ENCODE measurements at regions not wholly inside any gene's neighbourhood (a gene's known extent, or its start where the extent isn't known, plus 50 kb on each side); places are given as distances from the start of the nearest gene placed in this dataset.
"Not testable (repeated sequence)": the region's sequence is repeated elsewhere in the genome, so short reads cannot be mapped to it uniquely, and the experiment has no call there.

DNA sequence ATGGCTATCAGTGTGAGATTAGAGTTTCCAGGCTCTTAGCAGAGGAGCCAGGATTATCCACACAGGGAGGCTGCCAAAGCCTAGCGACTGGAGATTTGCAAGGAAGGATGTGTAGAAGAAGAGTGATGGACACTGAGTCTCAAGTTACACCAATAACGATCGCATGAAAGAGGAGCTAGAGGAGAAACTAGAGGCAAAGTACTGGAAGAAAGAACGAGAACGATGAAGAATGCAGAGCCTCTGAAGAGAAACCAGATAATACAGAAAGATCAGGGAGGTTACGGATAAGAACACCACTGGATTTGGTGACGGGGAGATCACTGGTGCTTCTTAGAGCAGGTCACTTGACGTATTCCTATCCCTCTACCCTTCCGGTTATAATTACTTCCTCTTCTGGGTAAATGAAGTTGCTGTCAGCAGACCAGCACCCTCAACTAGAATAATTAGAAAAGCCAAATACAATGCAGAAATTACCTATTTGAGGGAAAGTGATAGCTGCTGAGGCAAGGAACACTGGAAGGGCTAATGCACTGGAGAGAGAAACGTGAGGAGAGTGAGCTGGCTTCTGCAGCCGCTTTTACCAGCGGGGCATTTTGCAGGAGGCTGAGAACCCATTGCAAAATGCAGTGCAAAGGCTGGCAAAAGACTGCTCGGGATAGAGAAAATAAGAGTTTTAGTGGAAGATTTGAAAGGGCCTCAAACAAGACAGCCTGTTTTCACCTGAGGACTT is 93.1 kb upstream of the HIF1A start:
- no peak for FAIRE-seq

- no peak for FAIRE-seq
Observed at GRCh38 chr14:61602733-61603077, 92.6 kb upstream of the HIF1A start.

- FAIRE-seq, result no peak
Observed at GRCh38 chr14:61603736-61604135, 91.6 kb upstream of the HIF1A start.

GRCh38 chr14:61607570-61608244 is 87.6 kb upstream of the HIF1A start:
- no peak for FAIRE-seq

GRCh38 chr14:61608245-61609165 is 86.8 kb upstream of the HIF1A start:
- FAIRE-seq, result no peak

DNA sequence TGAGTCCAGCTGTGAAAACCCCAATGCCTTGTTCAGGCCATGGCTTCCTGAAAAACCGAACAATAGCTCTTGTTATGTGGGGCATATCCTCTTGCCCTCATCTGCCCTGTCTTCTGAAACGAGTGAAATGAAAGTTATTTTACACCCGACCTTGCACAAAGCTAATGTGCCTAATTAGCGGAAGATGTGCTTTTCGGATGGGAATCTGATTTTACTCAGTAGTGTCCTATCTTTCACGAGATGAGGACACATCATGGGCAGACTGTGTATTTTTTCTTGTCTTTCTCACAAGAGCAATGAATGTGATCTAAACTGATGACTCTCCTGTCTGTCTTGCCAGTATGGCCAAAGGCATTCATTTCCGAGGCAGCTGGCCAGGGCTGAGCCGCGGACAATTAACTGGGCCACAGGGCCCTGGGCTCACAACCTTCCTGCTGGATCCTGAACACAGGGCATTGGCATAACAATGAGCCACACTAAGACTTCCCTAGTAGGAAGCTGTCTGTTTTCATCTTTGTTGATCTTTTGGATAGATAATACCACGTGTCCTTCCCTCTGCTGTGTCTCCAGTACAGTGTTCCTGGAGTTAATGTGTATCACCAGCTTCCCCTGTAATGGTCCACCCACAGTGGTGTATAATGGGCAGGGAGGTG is 86.0 kb upstream of the HIF1A start:
- FAIRE-seq, result no peak

DNA sequence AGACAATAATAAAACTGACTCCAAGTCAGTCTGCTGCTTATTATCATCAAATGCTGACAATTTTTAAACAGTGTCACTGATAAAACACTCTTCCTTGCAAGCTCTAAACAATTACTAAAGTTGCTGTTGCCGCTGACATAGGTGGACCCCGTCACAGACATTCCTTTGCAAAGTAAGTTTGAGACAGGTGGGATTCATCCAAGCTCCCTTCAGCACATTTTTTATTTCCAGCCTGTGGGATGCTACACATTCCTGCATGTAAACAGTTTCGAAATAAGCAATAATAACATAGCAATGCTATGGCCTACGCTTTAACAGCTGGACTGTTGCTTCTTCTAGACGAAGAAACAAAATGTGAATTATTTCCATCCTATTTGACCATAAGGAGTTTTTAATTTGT is 85.4 kb upstream of the HIF1A start:
- no peak for FAIRE-seq

DNA sequence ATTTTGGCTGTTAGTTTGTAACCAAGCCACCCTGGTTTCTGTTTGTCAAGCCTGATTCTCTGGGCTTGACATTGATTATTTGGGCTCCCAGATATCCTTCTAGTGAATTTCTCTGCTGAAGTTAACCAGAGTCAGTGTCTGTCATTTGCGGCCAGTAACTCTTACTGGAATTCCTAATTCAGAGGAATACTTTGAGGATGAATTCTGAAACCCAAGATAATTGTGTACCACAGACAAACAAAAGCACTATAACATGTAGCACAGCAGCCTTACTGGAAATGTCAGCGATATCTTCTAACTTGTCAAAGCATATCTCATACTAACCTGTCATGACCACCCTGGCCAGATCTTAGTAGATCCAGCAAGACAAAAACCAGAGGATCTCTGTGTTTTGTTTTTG is 84.4 kb upstream of the HIF1A start:
- FAIRE-seq, result no peak

GRCh38 chr14:61611880-61612630 is 83.3 kb upstream of the HIF1A start:
- no peak for FAIRE-seq

GRCh38 chr14:61613006-61613405 is 82.3 kb upstream of the HIF1A start:
- not testable (repeated sequence) for FAIRE-seq

DNA sequence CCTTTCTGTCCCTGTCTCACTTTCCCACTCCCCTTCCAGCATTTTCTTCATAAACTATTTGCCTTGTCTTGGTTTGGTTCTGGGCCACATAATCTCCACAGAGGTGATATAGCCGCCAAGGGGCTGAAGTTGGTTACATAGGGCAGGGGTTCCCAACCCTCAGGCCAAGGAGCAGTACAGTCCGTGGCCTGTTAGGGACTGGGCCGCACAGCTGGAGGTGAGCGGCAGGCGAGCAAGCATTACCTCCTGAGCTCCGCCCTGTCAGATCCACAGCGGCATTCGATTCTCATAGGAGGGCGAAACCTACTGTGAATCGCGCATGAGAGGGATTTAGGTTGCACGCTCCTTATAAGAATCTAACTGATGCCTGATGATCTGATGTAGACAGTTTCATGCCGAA is 80.6 kb upstream of the HIF1A start:
- FAIRE-seq, result no peak

DNA sequence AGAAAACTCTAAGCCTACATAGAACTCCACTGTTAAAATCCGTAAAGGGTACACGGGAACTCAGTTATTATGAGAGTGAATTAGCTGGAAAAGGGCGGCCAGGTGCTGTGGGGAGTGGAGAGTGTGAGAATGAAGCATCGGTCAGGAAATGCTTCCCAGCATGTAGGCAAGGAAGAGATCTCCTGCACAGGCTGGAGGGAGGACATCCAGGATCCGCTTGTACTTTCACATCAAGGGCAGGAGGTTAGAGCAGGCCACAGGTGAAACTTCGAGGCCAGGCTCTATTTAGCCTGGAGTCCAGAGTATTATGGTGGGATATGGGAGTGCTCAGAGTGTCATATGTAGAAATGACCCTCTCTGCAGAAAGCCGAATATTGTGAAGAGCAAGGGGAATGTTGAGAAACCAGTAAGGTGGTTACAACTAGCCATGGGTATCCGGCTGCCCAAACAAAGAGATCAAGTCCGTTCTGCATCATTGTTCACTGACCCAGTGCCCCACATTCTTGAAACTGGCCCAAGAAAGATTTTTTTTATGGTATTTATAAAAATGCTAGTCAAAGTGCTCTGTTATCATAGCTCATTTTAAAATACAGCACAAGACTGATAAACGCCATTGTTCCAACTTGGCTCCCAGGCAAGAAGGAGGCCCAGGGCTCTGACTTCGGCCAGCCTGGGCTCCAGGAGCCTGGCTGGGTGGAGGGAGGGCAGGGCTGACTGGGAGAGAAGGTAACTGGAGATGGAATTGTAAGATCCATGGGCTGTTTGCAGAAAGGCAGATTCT is 79.4 kb upstream of the HIF1A start:
- FAIRE-seq, result no peak

- no peak for FAIRE-seq
Observed at GRCh38 chr14:61616524-61617185, 78.7 kb upstream of the HIF1A start.

GRCh38 chr14:61618448-61618847 is 76.9 kb upstream of the HIF1A start:
- FAIRE-seq, result no peak

DNA sequence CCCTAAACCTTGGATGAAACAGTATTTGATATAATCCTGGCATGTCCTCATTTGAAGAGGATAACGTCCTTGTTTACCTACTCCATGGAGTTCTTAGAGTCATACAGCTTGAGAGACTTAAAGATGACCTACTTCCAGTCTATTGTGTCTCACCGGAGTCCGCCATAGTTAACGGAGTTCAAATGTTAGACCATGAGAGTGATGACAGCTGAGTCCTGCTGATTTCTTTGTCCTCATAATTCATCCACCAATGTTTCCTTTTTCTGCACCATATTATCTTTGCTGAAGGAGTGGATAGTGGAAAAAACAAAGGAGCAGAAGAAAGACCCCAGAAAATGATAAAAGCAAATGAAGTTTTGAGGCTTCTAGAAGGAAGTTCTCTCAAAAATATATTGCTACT is 75.8 kb upstream of the HIF1A start:
- no peak for FAIRE-seq

DNA sequence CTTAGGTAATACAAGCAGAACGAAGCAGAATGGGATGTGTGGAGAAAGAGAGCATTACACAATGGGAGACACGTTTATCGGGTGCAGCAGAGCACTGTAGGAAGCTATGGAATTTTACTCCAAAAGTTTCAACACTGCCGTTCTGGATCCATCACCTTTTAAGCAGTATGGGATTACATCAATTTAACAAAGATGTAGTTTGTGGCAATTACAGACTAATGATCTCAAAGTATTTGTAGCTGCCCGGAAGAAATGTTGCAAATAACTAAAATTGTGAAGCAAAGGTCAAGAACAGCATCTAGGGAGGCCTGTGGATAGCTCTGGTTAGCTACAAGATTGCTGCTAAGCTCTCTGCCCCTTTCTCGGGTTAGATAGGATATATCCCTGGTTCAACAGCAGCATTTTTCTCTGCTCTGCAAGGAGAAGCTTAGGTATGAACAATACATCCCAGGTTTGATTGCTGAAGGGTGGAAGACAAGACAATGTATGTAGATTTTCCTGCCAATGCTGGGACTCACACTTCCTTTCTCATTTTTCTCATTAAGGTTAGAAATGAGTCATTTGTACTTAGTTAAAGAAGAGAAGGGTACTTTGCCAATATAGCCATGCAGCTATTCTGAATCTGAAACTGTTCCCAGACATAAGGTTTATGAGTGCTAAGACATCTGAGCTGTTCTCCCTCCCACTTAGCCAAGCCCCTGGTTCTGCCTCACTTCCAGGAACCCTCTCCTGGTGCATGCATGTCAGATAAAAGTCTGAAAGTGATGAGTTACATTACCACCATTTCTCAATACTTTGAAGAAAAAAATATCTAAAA is 75.0 kb upstream of the HIF1A start:
- FAIRE-seq, result no peak

GRCh38 chr14:61621444-61621843 is 73.9 kb upstream of the HIF1A start:
- FAIRE-seq, result no peak

GRCh38 chr14:61622051-61622450 is 73.3 kb upstream of the HIF1A start:
- no peak for FAIRE-seq

DNA sequence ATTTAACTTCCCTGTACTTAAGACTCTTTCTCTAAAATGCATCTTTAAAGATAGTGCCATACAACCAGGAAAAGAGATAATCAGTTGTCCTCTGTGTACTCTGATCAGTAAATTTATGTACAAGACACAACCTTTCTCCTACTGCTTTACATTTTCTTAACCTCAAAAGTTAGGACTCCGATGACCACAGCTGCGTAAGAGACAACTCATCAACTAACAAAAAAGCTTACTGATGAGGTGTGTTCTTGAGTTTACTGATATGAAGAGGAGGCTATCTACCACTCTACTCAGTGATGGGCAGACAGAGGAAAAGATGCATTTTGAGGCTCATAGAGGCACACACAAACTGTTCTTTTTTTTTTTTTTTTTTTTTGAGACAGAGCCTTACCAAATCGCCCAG is 71.4 kb upstream of the HIF1A start:
- no peak for FAIRE-seq

- FAIRE-seq, result no peak
Observed at GRCh38 chr14:61625165-61625564, 70.1 kb upstream of the HIF1A start.
